Ovary (tissue), 3 donors: ENCODE measurements at regions not wholly inside any gene's neighbourhood (a gene's known extent, or its start where the extent isn't known, plus 50 kb on each side); places are given as distances from the start of the nearest gene placed in this dataset.

ENCODE experiments used
- EP300 ChIP-seq: sonication (generic); formaldehyde crosslinking; IDR thresholded peaks from one replicate; pipeline ENCODE4 v1.6.1; 2017; ENCODE audit warnings: antibody characterized with exemption
- POLR2A ChIP-seq: fragments of 450-650 bp; IDR thresholded peaks from one replicate; pipeline ENCODE4 v1.6.1; 2017; ENCODE audit warnings: antibody characterized with exemption, mild to moderate bottlenecking, moderate library complexity
- TF ChIP-seq, protein P1 (sequence below), 3 donors: fragments of 450-650 bp in 2 of 3; fragments of 200-600 bp in 1 of 3; IDR thresholded peaks; one replicate each; pipeline versions ENCODE4 v1.5.1 to v1.8.0; 2016 to 2022; ENCODE audit warnings: antibody characterized with exemption in 3 of 3, mild to moderate bottlenecking in 1 of 3
- donor health status: DM: no; HTN: no; CAD: no.

DNA sequence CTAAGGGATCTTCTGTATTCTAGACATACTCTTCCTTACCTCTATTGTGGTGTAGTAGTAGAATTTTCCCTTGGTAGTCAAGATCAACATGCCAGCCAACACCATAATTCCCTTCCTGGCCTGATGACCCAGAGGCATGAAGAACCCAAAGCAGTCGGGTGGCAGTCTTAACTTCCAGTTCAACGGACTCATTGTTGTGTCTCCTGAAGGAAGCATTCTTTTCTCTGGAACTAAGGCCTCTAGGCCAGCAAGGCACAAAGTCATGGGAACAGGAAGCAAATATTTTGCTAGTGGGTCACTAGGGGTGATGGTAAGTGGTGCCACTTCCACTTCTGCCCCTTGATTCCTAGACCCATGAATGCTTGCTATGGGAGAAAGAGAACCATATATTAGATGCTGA, 55.2 kb upstream of the DAPK1 start:
- TF ChIP-seq, protein P1, sequence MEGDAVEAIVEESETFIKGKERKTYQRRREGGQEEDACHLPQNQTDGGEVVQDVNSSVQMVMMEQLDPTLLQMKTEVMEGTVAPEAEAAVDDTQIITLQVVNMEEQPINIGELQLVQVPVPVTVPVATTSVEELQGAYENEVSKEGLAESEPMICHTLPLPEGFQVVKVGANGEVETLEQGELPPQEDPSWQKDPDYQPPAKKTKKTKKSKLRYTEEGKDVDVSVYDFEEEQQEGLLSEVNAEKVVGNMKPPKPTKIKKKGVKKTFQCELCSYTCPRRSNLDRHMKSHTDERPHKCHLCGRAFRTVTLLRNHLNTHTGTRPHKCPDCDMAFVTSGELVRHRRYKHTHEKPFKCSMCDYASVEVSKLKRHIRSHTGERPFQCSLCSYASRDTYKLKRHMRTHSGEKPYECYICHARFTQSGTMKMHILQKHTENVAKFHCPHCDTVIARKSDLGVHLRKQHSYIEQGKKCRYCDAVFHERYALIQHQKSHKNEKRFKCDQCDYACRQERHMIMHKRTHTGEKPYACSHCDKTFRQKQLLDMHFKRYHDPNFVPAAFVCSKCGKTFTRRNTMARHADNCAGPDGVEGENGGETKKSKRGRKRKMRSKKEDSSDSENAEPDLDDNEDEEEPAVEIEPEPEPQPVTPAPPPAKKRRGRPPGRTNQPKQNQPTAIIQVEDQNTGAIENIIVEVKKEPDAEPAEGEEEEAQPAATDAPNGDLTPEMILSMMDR (IDR thresholded peaks at IDR 0.05), result no peak
- no peak for TF ChIP-seq POLR2A
- TF ChIP-seq EP300, result no peak
